Cerebellar cortex (tissue), 1 donor: ENCODE measurements at regions not wholly inside any gene's neighbourhood (a gene's known extent, or its start where the extent isn't known, plus 50 kb on each side); places are given as distances from the start of the nearest gene placed in this dataset.
"Not testable (repeated sequence)": the region's sequence is repeated elsewhere in the genome, so short reads cannot be mapped to it uniquely, and the experiment has no call there.

Experiments used
- DNase-seq: peaks from one replicate; pipeline ENCODE4 v3.0.0-alpha.2; 2015; ENCODE audit warnings: low spot score

DNA sequence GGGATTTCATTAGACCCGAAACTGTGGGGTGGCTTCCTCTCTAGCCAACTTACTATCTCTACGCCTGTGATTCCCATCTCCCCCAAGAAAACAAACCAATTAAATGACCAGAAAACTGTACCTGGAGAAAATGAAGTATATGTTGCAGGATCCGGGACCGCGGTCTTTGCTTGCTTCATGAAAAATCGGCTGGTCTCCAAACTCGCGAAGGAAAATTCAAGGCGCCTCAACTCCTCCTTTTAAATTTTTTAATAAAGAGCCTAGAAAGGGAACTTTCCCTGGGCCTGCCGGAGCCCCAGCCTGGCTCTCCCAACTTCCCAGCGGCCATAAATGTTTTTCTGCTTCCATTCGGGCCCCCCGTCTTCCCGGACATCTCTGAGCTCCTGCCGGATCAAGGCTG is 110.8 kb upstream of the FOXD4L5 start:
- DNase-seq: not testable (repeated sequence)

DNA sequence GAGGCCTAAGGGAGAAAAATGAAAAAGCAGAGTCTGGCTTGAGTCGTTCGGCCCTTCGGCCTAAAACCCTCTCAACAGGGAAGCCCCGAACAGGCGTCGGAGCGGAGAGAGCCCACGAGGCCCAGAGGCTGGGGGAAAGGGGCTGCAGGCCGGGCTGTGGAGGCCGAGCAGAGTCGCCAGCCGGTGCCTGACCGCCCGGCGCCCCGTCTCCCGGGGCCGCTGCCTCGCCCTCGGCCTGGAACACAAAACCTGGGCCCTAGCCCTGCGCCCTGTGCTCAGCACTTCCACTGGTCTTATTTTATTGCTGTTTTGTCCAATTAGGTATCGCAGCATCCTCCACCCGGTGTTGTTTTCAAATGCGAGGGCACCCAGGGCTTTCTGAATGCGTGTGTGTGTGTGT is 110.1 kb upstream of the FOXD4L5 start:
- not testable (repeated sequence) for DNase-seq

DNA sequence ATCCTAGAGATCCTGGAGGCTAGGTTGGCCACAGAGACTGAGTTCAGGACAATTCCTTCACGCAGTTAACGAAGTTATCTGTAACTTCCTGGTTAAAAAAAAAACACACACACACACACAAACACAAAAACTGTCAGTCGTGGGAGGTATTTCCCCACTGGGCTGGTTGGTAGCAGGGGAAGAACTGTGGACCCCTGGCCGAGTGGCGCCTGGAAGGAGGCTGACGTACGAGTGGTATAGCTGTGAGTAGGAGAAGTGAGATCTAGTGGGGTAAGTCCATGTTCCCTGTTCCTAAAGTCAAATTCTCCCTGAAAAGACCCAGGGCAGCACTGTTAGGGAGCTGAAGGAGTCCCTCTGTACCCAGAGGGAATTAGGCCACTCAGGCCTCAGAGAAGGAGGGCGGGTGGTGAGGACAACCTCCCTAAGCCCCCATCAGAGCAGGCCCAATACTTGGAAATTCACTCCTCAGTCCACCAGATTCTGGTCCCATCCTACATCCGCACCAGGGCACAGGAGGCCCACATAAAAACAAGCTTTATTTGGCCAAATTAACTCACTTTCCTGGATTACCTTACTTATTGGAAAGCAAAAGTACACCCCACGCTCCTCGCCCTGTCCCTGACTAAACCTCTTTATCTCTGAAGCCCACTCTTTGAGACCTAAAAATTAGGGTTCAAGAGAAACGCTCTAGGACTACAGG is 108.3 kb upstream of the FOXD4L5 start:
- not testable (repeated sequence) for DNase-seq

DNA sequence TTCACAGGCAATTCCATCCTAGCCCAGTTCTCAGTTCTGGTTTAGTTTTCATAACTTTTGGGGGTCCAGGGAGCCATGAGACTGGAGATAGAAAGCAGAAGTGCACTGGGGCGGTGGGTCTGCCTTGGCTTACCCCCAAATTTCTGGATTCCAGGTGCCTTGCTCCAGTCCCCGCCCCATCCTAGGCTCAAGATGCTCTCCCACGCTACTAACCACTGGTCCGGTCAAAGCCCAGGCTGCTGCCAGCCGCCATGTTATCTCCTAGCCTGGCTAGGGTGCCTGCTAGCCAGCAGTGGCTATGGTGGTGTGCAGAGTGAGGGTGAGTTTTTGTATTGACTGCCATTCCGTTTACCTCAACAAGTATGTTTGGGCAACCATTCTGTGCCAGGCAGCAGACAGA is 107.6 kb upstream of the FOXD4L5 start:
- not testable (repeated sequence) for DNase-seq

DNA sequence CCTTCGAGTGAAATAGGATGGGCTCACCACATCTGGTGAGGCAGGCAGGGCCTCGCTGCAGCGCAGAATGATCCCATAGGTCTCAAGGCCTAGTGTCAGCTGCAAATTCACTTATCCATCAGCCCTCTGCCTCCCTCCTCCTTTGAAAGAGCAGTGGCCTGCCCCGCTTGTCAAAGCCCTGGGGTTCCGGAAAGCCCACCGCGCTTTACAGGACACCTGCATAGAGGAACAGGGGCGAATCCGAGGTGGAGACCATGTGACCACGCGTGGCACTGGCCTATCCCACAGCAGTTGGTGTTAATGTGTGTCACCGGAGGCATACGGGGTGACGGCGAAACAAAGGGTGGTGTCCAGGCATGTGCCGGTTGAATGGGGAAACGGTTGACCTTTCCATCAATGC is 104.7 kb upstream of the FOXD4L5 start:
- DNase-seq: not testable (repeated sequence)

DNA sequence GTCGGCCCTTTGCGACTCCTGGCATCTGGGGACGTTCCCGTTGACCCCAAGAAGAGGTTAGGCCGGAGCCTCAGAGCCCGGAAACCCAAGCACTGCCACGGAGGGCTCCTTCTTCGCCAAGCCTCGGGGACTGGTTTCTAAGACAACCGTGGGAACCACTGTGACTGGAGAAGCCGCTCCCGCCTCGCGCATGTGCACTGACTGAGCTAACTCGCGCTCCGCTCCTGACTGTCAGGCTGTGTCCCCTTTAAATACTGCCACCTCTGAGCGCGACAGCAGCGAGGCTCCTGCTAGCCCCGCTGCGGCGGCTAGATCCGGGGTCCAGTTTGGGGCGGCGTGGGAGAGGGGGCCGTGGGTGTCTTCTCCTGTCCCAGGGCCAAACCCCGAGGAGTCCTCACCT is 104.2 kb upstream of the FOXD4L5 start:
- DNase-seq: not testable (repeated sequence)

DNA sequence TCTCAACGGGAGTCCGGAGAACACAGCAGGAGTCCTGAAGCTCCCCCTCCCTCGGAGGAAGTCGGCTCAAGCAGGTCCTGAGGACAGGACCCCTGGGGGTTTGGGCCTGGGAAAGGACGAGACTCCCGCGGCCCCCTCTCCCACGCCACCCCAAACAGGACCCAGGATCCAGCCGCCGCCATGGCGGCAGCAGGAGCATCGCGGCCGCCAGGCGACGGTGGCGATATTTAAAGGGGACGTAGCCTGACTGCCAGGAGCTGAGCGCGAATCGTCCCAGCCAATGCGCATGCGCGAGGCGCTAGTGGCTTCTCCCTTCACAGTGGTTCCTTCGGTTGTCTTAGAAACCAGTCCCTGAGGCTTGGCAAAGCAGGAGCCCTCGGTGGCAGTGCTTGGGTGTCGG is 101.7 kb upstream of the FOXD4L5 start:
- peak; percentile 74 for DNase-seq

DNA sequence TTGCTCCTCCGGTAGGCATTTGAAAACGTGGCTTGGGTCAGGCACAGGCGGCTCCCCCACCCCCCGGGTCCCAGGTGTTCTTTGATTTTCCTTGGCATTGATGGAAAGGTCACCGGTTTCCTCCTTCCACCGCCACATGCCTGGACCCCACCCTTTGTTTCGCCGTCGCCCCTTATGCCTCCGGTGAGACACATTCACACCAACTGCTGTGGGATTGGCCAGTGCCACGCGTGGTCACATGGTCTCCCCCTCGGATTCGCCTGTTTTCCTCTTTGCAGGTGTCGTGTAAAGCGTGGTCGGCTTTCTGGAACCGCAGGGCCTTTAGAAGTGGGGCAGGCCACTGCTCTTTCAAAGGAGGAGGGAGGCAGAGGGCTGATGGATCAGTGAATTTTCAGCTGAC is 101.2 kb upstream of the FOXD4L5 start:
- not testable (repeated sequence) for DNase-seq

DNA sequence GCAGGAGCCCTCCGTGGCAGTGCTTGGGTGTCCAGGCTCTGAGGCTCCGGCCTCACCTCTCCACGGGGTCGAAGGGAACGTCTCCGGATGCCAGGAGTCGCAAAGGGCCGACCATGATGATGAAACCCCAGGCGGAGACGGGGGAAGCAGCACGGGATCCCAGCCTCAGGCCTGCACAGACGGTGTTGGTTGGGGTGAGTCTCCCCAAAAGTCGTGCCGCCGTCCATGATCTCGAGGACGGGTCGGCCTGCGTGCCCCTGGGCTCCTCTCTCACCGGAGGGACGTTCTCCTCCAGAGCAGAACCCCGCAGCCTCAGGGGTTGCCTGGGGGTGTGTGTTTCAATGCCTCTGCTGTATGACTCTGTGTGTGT is 100.6 kb upstream of the FOXD4L5 start:
- not testable (repeated sequence) for DNase-seq

DNA sequence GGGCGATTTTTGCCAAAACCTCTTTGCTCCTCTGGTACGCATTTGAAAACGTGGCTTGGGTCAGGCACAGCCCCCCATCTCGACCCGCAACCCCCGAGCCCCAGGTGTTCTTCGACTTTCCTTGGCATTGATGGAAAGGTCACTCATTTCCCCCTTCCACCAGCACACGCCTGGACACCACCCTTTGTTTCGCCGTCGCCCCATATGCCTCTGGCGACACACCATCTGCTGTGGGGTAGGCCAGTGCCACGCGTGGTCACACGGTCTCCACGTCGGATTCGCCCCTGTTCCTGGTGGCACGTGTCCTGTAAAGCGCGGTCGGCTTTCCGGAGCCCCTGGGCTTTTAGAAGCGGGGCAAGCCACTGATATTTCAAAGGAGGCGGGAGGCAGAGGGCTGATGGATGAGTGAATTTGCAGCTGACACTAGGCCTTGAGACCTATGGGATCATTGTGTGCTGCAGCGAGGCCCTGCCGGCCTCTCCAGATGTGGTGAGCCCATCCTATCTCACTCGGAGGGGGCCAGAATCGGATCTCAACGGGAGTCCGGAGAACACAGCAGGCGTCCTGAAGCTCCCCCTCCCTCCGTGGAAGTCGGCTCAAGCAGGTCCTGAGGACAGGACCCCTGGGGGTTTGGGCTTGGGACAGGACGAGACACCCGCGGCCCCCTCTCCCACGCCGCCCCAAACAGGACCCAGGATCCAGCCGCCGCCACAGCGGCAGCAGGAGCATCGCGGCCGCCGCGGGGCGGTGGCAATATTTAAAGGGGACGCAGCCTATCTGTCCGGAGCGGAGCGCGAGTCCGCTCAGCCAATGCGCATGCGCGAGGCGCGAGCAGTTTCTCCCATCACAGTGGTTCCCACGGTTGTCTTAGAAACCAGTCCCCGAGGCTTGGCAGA is 100.0 kb upstream of the FOXD4L5 start:
- DNase-seq: not testable (repeated sequence)

DNA sequence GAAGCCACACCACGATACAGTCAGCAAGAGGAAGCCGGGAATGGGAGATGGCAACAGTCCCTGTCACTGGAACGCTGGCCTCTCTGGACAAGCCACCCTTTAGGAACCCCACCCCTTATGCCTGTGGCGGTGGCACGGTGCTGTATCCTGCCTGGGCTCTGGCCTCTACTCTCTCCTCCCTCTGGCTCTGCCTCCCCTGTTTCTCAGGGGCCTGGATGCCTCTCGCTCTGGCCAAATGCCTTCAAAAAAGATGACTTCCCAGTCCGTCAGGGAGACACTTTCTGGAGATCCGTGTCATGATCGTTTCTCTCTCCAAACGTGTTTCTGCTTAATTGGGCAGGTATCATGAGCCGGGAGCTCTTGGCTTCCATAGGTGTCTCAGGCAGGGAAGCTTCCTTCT is 99.1 kb upstream of the FOXD4L5 start:
- not testable (repeated sequence) for DNase-seq

DNA sequence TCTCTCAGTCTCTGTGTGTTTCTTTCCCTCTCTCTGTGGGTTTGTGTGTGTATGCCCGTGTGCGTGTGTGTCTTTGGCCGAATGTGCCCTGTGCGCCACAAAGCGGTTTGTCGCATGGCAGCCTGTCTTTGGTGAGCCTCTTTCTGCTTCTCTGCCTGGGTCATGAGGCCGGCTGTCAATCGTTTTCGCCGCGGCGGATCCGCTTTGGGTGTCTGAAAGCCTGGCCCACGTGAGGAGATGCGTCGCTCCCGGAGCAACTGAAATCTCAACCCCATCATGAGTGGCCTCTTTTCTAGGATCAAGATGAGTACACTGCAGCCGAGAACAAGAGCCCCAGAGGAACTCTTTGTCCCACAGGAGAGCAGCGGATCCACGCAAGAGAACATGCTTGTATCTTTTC is 98.6 kb upstream of the FOXD4L5 start:
- not testable (repeated sequence) for DNase-seq

DNA sequence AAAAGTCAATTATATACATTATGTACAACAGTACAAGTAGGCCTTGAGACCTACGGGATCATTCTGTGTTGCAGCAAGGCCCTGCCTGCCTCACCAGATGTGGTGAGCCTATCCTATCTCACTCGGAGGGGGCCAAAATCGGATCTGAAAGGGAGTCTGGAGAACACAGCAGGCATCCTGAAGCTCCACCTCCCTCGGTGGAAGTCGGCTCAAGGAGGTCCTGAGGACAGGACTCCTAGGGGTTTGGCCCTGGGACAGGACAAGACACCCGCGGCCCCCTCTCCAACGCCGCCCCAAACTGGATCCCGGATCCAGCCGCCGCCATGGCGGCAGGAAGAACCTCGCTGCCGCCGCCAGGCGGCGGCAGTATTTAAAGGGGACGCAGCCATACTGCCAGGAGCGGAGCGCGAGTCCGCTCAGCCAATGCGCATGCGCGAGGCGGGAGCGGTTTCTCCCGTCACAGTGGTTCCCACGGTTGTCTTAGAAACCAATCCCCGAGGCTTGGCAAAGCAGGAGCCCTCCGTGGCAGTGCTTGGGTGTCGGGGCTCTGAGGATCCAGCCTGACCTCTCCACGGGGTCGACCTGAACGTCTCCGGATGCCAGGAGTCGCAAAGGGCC is 97.8 kb upstream of the FOXD4L5 start:
- DNase-seq: not testable (repeated sequence)
